ENCODE measurements at regions not wholly inside any gene's neighbourhood (a gene's known extent, or its start where the extent isn't known, plus 50 kb on each side); places are given as distances from the start of the nearest gene placed in this dataset.

DNA sequence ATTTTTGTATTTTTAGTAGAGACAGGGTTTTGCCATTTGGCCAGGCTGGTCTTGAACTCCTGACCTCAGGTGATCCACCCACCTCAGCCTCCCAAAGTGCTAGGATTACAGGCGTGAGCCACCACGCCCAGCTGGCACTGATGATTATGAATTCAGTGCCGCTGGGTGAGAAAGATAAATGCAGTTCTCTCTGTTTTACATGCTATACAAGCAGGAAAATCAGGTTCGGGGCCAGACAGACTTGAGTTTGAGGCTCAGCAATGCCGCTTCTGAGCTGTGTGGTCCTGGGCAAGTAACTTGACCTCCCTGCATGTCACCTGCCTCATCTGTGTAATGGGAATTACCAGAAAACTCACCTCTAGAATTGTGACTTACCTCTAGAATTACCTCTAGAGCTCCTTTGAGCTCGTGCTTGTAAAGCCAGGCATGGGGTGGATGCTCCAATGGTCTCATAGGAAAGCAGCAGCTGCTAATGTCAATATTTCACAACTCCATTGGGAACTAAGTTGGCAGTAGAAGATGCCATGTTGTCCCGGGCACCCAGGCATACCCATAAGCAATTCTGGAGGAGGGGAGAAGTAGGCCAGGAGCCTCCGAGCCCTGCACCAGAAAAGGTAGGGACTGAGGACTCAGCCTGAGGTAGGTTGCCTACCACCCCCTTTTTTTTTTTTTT, 119.8 kb upstream of the SLC25A33 start:
- intact Hi-C loops (cut with DNase I): no loop called here
- DNase-seq: no peak

DNA sequence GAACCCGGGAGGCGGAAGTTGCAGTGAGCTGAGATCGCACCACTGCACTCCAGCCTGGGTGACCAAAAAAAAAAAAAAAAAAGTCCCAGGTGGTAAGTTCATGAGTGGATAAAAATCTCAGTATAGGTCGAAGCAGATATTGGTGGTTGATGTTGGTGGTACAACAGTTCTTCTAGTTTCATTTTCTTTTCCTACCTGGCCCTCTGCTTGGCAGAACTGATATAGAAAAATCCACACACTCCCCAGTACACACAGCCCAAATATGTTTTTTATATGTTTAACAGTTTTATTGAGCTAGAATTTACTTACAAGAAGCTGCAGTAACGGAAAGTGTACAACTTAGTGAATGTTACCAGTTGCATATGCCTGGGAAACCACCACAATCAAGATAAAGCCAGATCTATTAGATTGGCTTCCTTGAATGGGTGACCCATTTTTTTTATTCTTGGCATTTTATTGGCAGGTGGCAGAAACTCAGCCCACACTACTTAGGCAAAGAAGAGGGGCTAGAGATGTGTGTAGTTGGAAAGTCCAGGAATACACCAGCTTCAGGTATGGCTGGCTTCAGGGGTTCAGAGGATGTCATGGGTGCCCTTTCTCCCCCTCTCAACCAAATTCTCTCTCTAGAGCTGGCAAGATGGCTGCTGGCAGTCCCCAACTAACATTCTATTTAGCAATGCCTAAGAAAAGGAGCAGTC, 118.3 kb upstream of the SLC25A33 start:
- no peak for DNase-seq
- intact Hi-C loops (cut with DNase I): no loop called here

DNA sequence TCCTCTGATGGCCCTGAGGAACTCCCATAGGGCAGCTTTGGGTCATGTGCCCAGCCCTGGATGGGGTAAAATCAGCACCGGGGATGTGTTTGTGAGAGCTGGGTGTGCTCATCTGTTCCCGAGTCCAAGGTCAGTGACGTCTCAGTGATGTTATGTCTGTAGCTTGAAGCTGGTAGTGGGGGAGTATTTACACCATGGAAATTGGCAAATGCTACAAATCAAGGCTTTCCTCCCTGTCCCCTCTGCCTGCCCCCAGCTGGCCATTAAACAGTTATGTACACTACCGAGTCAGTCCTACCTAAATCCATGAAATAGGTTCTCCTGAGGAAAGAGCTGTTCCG, 117.8 kb upstream of the SLC25A33 start:
- intact Hi-C loops (cut with DNase I): no loop called here
- DNase-seq: no peak

DNA sequence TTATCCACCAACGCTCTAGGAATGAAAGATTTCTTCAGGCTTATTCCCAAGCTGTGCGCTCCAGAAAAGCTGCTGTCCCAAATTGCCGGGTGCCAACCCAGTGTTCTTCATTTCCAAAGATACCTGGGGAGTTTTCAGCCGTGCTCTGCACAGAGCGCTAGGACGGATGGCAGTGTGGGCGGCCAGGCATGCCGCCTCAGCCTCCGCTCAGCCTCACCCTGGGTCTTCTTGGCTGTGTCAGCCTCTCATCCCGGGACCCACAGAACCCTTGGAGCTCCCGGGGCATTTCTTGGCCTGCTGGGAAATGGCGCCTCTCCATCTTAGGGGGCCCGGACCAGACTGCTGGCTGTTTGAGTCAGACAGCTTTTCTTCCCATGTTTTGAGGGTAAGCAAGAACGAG, 116.9 kb upstream of the SLC25A33 start:
- no peak for DNase-seq
- intact Hi-C loops (cut with DNase I): no loop called here

DNA sequence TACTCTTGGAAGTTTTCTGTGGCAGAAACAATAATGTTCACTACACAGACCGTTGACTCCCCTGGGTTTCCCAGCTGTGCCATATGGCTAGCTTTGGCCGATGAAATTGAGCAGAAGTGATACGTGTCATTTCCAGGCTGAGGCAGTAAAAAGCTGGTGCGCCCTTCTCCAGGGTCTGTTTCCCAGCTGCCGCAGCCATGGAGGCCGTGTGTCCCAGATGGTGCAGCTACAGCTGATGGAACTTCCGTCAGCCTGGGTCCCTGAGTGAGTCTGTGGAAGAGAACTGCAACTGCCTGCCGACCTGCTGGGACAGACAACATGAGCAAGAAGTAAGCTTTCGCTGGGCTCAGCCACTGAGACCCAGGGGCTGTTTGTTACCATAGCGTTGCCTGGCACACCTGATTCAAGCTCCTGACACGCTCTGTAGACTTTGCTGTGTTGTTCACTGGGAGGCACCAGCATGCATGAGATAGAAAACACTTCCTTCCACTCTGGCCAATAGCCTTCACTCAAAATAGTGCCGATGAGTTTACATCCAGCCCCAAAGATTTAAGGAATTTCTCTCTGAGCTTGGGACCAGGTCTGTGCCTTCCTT, 116.3 kb upstream of the SLC25A33 start:
- intact Hi-C loops (cut with DNase I): no loop called here
- no peak for DNase-seq

DNA sequence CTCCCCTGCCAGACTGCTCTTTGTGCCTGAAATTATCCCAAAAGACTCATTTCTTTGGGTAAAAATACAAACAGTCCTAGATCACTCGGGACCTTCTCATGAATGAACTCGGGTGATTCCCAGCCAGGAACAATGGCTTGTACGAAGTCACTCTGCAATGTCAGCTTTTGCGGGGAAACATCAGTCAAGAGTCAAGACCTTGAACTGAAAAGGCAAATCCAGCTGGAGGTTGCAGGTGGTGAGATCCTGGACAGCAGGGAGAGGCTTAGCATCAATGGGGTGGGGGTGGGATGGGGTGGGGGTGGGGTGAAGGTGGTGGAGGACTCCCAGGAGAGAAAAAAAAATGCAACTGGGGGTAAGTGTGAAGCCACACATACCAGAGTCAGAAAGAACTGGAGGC, 115.0 kb upstream of the SLC25A33 start:
- DNase-seq: no peak
- intact Hi-C loops (cut with DNase I): no loop called here

DNA sequence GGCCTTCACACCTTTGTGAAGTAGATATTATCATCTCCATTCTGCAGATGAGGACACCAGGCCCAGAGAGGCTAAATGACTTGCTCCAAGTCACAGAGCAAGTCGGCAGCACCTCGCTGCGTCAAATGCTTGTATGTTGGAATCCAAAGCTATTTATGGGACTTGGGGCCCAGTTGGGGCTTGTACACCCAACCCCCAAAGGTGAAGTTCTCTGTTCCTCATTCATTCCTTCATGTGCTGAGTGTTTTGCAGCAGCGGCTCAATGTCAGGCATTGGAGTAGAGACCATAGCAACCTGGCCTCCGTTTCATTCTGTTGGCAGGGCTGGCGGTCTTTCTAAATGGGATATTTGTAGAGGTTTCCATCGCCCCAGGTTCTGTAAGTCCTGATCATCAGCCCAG, 113.4 kb upstream of the SLC25A33 start:
- intact Hi-C loops (cut with DNase I): no loop called here
- DNase-seq: no peak

DNA sequence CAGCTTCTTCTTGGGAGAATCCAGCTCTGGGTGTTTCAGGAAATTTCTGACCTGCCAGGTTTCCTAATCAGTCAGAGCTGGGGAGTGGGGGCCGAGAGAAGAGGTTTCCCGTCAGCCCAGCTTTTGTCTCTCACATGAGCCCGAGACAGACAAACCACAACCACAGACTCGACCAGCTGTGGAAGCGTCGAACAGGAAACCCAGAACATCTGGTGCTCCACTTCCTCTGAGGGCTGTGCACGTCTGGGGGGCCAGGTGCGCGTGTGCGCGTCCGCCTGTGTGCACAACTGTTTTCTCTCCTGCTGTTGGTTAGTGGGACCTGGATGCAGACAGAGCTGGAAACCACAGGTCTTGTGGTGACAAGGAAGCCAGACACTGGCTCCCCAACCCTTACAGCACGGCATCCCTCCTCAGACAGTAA, 113.0 kb upstream of the SLC25A33 start:
- intact Hi-C loops (cut with DNase I): no loop called here
- DNase-seq: peak in 4 of 42 donors; percentile 23 to 44 (median 29)

DNA sequence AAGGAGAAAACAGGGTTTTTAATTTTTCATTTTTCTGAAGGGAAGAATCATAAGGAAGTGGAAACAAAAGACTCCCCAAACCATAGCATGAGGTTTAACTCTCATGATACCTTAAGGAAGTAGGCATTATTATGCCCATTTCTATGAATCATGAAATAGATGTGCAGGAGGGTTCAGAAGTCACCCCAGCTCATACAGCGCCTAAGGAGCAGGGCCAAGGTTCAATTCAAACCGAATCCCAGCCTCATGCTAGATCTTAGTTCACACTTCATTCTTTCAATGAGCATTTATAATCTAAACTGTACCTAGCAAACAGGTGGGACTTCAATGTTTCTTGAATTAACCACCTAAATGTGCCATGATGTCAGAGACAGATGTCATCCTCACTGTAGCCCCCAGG, 111.9 kb upstream of the SLC25A33 start:
- intact Hi-C loops (cut with DNase I): no loop called here
- no peak for DNase-seq

DNA sequence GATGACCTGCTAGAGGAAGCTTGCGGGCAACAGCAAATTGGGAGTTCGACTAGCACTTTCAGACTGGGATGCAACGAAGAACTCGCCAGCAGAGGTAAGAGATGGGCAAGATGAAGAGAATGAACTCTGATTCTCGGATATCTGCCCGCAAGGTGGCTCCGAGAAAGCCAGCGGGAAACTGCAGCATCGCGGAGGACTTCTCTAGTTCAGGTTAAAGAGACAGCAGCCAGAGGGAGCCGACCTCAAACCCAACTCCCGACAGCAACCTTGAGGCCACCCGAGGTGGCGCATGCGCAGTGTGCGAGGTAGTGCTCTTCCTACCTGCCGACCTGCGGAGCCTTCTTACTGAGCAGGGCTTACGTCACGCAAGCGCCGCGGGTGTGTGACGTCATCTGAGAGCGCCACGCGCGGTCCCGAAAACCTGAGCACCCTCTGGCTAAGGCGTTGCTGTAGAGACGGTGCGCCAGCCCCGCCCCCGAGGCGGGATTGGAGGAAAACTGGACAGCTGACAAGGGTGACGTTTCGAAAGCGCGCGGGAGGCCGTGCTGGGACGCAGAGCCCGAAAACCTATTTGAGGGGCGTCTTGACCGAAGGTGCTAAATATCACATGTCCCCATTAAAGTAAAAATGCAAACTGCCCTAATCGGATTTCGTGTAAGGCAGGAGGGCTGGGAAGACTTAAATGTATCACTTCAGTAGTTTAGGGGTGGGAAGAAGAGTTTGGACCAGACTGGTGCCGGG, 110.5 kb upstream of the SLC25A33 start:
- intact Hi-C loops (cut with DNase I): no loop called here

DNA sequence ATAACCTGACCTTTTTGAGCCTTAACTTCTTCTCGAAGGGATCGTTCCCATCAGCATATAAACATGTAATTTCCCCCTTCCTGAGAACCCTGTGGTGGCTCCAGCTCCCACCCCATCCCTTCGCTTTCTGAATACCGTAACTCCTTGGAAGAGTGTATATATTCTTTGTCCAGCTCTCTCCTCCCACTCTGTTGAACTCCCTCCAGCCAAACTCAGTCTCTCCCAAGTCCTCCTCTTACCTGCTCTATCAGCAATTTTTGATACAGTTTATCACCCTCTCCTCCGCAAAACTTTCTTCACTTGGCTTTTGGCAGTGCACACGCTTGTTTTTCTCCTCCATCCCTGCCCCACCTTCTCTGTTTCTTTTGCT, 109.9 kb upstream of the SLC25A33 start:
- intact Hi-C loops (cut with DNase I): no loop called here
- DNase-seq: no peak

More for the DNA sequence above, 110.5 kb upstream of the SLC25A33 start:
- DNase-seq: peak; percentile 97 to 100 (median 100)

DNA sequence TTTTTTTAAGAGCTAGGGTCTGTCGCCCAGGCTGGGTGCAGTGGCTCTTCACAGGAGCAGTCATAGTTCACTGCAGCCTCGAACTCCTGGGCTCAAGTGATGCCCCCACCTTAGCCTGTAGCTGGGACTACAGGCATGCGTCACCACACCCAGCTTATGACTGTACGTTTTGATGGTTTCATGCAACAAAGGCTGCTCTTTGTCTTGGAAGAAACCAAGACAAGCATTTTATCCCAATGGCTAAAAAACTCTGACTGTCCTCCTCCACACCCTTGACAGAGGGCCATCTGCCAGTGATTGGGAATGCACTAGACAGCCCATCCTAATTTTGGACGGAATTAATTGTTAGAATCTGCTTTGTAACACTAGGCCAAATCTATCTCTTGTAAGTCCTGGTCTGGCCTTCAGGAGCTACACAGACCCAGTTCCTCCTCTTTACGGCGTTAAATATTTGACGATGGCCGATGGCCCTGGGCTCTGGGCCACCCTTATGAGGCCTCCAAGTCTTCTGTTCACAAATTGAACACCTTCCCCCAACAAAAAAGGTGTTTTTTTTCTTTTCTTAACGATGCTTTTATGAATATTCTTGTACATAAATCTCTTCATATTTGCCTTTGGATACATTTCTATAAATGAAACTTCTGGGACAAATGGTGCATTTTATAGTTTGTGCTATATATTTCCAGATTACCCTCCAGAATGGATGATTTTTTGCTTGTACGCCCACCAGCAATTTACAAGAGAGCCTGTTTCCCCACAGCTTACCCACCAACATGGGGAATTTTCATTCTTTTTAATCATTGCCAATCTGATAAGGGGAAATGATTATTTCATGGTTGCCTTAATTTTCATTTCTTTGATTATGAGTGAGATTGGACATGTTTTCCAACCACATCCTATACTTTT, 104.8 kb upstream of the SLC25A33 start:
- intact Hi-C loops (cut with DNase I): no loop called here
- no peak for DNase-seq

DNA sequence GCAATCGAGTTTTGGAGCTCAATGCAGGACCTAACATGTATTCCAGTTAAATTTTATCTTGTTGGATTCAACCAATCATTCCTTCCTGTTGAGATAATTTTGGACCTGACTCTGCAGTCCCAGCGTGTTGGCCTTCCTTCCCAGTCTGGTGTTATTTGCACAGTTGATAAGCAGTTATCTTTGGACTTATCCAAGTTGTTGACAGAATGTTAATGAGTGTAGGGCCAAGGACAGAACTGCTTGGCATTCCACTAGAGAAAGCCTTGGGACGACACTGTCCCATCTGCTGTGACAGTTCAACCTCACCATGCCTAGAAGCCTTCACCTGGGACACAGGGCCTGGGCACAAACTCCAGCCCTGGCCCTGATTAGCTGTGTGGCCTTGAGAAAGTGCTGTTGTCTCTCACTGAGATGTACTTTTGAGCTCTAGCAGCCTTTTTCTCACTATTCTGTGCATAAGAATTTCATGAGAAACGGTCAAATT, 104.1 kb upstream of the SLC25A33 start:
- DNase-seq: no peak
- intact Hi-C loops (cut with DNase I): no loop called here

DNA sequence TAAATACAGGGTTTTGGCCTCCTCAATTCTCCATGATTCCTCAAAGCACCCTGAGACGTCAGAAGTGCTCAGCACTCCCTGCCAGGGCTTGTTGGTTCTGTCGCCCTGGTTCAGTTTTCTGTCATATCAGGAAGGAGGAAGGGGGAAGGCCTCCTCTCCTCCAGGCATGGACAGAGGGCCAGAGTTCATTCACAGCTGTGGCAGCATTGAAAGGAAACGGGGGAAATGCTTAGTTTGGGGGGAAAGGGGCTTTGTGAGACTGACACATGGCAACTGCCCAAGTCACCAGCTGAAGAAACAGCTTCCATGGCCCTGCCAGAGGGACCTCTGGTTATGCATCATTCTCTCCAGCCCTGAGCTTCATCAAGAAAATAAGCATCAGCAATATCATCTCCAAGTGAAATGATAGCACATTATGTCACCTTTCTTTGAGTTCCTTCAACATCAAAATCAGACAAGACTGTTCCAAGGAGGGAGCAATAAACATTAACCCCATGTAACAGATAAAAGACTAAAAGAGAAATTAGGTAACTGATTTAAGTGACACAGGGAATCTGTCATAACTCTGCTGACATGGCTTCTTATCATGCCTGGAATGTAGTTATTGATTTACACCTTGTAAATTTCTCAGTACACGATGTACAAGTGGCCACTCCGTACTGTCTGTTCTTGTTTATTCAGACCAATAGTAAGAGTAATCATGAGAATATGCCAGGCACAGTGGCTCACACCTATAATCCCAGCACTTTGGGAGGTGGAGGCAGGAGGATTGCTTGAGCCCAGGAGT, 103.2 kb upstream of the SLC25A33 start:
- intact Hi-C loops (cut with DNase I): no loop called here
- no peak for DNase-seq

DNA sequence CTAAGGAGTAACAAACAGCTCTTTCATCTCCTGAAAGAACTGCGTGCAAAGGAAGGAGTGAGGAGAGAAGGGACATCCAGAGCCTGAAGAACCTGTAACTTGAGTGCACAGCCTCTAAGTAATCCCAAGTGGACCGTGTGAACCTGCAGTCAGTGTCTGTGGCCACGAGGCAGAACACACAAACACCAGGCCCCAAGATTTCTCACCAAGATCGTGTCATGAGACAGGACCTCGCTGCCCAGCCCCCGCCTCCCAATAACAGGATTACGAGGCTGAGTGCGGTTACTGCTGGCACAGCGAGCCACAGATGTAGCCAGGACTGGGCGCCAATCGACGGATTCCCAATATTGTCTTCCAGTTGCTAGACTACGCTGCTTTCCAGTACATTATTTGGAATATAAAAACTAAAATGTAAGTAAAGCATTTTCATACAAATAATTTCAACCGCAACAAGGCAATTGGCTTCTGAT, 101.3 kb upstream of the SLC25A33 start:
- DNase-seq: peak; percentile 27 to 88 (median 62)
- intact Hi-C loops (cut with DNase I): no loop called here

DNA sequence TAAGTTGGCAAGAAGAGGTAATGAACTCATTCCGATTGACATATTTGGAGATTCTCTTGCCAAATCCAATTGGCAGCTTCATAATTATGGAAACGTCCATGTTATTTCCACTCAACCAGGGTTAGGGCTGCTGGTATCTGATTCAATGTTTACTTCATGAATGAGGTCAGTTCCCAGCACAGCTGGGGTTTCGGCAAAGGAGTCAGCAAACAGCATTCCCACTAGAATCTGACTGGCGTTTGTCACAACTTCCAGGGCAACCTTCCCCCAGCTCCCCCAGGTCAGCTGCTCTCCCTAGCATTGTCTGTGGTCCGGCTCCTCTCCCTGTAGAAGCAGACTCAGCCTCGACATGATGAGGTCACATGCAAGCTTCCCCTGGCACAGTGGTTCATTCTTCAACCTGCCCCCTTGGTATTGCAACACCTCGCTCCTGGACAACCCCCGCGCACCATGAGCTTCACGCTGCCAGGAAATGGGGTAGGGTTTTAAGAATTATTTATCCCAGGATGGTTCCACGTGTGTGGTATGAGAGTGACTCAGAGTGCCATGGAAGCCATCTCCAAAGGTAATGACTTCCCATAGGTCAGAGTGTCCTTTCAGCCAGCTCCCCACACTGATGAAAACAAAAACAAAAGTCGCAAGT, 100.7 kb upstream of the SLC25A33 start:
- intact Hi-C loops (cut with DNase I): no loop called here
- peak in 41 of 42 donors; percentile 7 to 86 (median 55) for DNase-seq

DNA sequence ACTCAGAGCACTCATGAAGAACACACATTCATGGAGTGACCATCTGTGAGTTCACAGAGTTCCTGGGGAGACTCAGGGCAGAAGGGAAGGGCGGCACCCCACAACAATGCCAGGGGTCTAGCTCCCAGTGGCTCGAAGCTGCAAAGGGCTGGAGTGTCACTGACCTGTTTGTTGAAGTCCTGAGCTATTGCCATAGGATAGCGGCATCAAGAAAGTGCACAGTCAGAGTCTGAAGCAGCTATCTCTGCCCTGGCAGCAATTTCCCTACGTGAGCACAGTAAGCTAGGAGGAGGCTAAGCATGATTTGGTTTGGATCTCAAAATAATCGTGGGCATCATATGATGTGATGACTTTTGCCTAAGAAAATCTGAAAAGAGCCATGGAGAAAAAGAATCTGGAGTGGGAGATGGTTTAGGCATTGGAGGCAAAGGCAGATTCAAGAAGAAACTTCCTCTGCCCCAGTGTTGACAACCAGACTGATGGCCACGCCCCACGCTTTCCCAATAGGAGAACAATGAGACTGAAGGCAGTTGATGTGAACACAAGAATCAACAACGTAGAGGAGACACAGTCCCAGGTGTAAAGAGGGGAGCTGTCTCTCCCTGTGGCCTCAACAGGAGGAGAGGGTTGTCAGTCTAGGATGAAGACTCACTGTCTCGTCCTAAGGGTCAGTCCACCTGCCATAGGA, 100.0 kb upstream of the SLC25A33 start:
- intact Hi-C loops (cut with DNase I): no loop called here
- peak in 5 of 42 donors; percentile 23 to 60 (median 38) for DNase-seq

All from head of caudate nucleus (tissue), 42 donors.